Mesenchymal stem cell (in vitro differentiated cells and primary cell): ENCODE measurements at regions not wholly inside any gene's neighbourhood (a gene's known extent, or its start where the extent isn't known, plus 50 kb on each side); places are given as distances from the start of the nearest gene placed in this dataset.

ENCODE experiments used
- DNase-seq: peaks from one replicate; pipeline ENCODE4 v3.0.0-alpha.2; 2013
- H2AFZ ChIP-seq: one replicate; pipeline ENCODE4 v1.6.1; 2013; ENCODE audit warnings: low read depth, mild to moderate bottlenecking, control low read depth, inconsistent platforms, low read length, moderate library complexity
- H2AK5ac ChIP-seq: 2 replicates; pipeline ENCODE4 v1.6.1; 2013; ENCODE audit warnings: low read length, moderate library complexity, mild to moderate bottlenecking, inconsistent platforms; ENCODE audit not compliant: severe bottlenecking
- H2BK120ac ChIP-seq: one replicate; pipeline ENCODE4 v1.6.1; 2013; ENCODE audit warnings: low read depth, mild to moderate bottlenecking, inconsistent platforms, low read length, moderate library complexity
- H2BK12ac ChIP-seq, 2 experiments: one replicate each; pipeline ENCODE4 v1.6.1; 2013; ENCODE audit warnings: inconsistent platforms in 2 of 2, low read length in 2 of 2, mild to moderate bottlenecking in 2 of 2, moderate library complexity in 2 of 2, control low read depth in 1 of 2
- H2BK15ac ChIP-seq: one replicate; pipeline ENCODE4 v1.6.1; 2013; ENCODE audit warnings: mild to moderate bottlenecking, low read depth, inconsistent platforms; ENCODE audit not compliant: poor library complexity, severe bottlenecking
- H2BK5ac ChIP-seq: 2 replicates; pipeline ENCODE4 v1.6.1; 2013; ENCODE audit warnings: low read depth, mild to moderate bottlenecking, low read length, control low read depth, inconsistent platforms; ENCODE audit not compliant: poor library complexity, severe bottlenecking
- H3K14ac ChIP-seq, 2 experiments: one replicate each; pipeline ENCODE4 v1.6.1; 2013; ENCODE audit warnings: inconsistent platforms in 2 of 2, low read length in 2 of 2, control low read depth in 1 of 2, mild to moderate bottlenecking in 1 of 2, moderate library complexity in 1 of 2
- H3K18ac ChIP-seq, 2 experiments: one replicate each; pipeline ENCODE4 v1.6.1; 2013; ENCODE audit warnings: inconsistent platforms in 2 of 2, low read length in 2 of 2, control low read depth in 1 of 2, low read depth in 1 of 2, mild to moderate bottlenecking in 1 of 2
- H3K23ac ChIP-seq, 2 experiments: one replicate each; pipeline ENCODE4 v1.6.1; 2013; ENCODE audit warnings: inconsistent platforms in 2 of 2, low read length in 2 of 2, mild to moderate bottlenecking in 2 of 2, moderate library complexity in 2 of 2, control low read depth in 1 of 2
- H3K27ac ChIP-seq: 2 replicates; pipeline ENCODE4 v1.5.1; 2013; ENCODE audit warnings: mild to moderate bottlenecking, moderate library complexity, low read length, control low read depth, inconsistent platforms; ENCODE audit not compliant: poor library complexity, severe bottlenecking
- H3K27me3 ChIP-seq, 2 experiments: 2 replicates each; pipeline versions ENCODE4 v1.6.1 to v1.7.0; 2013; ENCODE audit warnings: low read length in 2 of 2, mild to moderate bottlenecking in 2 of 2, moderate library complexity in 2 of 2, control low read depth in 1 of 2, inconsistent platforms in 1 of 2; ENCODE audit not compliant: control insufficient read depth in 1 of 2, insufficient read depth in 1 of 2
- H3K36me3 ChIP-seq, 2 experiments: 2 replicates each; pipeline versions ENCODE4 v1.6.1 to v1.7.0; 2013; ENCODE audit warnings: low read length in 2 of 2, control low read depth in 1 of 2, inconsistent platforms in 1 of 2, low read depth in 1 of 2, mild to moderate bottlenecking in 1 of 2; ENCODE audit not compliant: insufficient read depth in 2 of 2, control insufficient read depth in 1 of 2
- H3K4ac ChIP-seq, 2 experiments: one replicate each; pipeline ENCODE4 v1.6.1; 2013; ENCODE audit warnings: inconsistent platforms in 2 of 2, low read length in 2 of 2, mild to moderate bottlenecking in 2 of 2, moderate library complexity in 2 of 2, control low read depth in 1 of 2, low read depth in 1 of 2
- H3K4me1 ChIP-seq: 2 replicates; pipeline ENCODE4 v1.6.1; 2013; ENCODE audit warnings: low read depth, low read length, control low read depth; ENCODE audit not compliant: control insufficient read depth, insufficient read depth
- H3K4me2 ChIP-seq: 2 replicates; pipeline ENCODE4 v1.6.1; 2013; ENCODE audit warnings: low read length, mild to moderate bottlenecking, inconsistent platforms; ENCODE audit not compliant: poor library complexity, severe bottlenecking
- H3K4me3 ChIP-seq, 2 experiments: 2 replicates each; pipeline versions ENCODE4 v1.5.1 to v1.7.0; 2013; ENCODE audit warnings: low read length in 2 of 2, mild to moderate bottlenecking in 2 of 2, control low read depth in 1 of 2, low read depth in 1 of 2; ENCODE audit not compliant: insufficient read depth in 1 of 2
- H3K79me1 ChIP-seq: replicated peaks from 2 replicates; pipeline ENCODE4 v1.6.1; 2013; ENCODE audit warnings: mild to moderate bottlenecking, control low read depth, low read length, inconsistent platforms; ENCODE audit not compliant: poor library complexity, severe bottlenecking
- H3K9ac ChIP-seq: 2 replicates; pipeline ENCODE4 v1.7.0; 2013; ENCODE audit warnings: mild to moderate bottlenecking, low read length, moderate library complexity
- H3K9me3 ChIP-seq: 2 replicates; pipeline ENCODE4 v1.7.0; 2013; ENCODE audit warnings: mild to moderate bottlenecking, low read length; ENCODE audit not compliant: control insufficient read depth
- H4K8ac ChIP-seq: one replicate; pipeline ENCODE4 v1.6.1; 2013; ENCODE audit warnings: inconsistent platforms, mild to moderate bottlenecking, low read length, moderate library complexity
- H4K91ac ChIP-seq: one replicate; pipeline ENCODE4 v1.6.1; 2013; ENCODE audit warnings: mild to moderate bottlenecking, low read length, inconsistent platforms
- WGBS: methylation state at CpG from one replicate; pipeline ENCODE4 v1.1.7; 2013; ENCODE audit warnings: mixed read lengths; 5-methylcytosine and 5-hydroxymethylcytosine counted together

DNA sequence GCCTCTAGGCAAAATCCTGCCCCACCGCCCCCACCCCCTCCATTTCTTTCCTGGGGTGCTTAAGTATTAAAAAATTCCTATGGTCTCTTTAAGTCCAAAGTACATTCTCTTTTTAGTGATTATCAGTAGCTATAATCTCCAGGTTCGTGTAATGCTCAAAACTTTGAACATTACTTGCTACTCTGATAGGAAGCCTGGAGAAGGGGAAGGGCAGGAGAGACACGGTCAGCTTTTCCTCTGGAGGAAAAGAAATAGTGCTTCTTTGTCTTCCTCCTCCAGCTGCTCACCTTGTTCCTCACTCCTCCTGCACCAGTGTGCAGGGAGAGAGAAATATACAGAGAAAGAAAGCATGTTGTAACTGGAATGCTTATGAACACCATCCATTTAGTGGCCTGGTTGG lies 80.4 kb downstream of the PPP1R2C start:
- no peaks in the 10 kb centered on the region for H3K79me1 ChIP-seq
- no peaks in the 10 kb centered on the region for H3K9me3 ChIP-seq
- no peak overlapping the region for H3K23ac ChIP-seq
- no peak overlapping the region for H4K8ac ChIP-seq
- H2AFZ ChIP-seq = no peak overlapping the region
- no peaks in the 10 kb centered on the region for H3K36me3 ChIP-seq
- no peak overlapping the region for H3K27ac ChIP-seq
- no peak overlapping the region for H3K14ac ChIP-seq
- H2BK120ac ChIP-seq = no peak overlapping the region
- H3K4me1 ChIP-seq = no peaks in the 10 kb centered on the region
- H3K9ac ChIP-seq = no peak overlapping the region
- no peak for DNase-seq
- no peak overlapping the region for H2BK15ac ChIP-seq
- no peaks in the 10 kb centered on the region for H3K27me3 ChIP-seq
- H3K4me3 ChIP-seq = no peak overlapping the region
- no peak overlapping the region for H3K4me2 ChIP-seq
- no peak overlapping the region for H2BK5ac ChIP-seq
- H3K4ac ChIP-seq = no peak overlapping the region
- WGBS = no CpG with 5 or more reads among the region's 3 CpGs
- no peak overlapping the region for H3K18ac ChIP-seq
- H2AK5ac ChIP-seq = no peak overlapping the region
- no peak overlapping the region for H2BK12ac ChIP-seq
- no peak overlapping the region for H4K91ac ChIP-seq

DNA sequence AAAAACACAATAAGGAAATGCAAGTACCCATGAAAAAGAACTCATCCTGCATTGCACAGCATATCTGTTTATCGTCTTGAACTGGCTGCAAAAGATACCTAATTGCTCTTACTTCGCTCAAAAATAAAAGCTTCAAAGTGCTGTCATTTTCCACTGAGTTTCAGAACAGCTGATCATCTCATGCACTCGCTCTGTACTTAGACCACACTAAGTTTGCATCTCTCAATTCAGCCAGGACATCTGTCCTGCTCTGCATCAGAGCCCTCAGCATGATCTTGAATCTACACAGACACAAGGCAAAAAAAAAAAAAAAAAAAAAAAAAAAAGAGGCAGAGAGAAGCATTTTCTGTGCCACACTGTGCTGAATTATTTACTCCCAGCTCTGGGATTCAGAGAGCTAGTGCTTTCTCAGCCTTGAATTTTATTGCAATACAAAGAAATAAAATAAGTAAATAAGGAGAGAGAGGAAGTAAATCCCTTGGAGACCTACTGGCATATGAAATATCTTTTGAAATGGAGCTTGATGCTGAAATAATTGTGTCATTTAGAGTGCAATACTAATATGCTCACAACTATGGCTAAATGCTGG lies 81.3 kb downstream of the PPP1R2C start:
- Histone ChIP-seq H3K14ac (no peak overlapping the region), H3K9me3 (no peaks in the 10 kb centered on the region), H3K4me2 (no peak overlapping the region), H3K27me3 (no peaks in the 10 kb centered on the region), H2BK5ac (no peak overlapping the region), H3K27ac (no peak overlapping the region), H2AFZ (no peak overlapping the region), H3K4me1 (no peaks in the 10 kb centered on the region), H4K91ac (no peak overlapping the region), H3K4ac (no peak overlapping the region), H3K23ac (no peak overlapping the region), H2BK15ac (no peak overlapping the region), H3K79me1 (no peaks in the 10 kb centered on the region), H2BK12ac (no peak overlapping the region), H3K36me3 (no peaks in the 10 kb centered on the region), H3K9ac (no peak overlapping the region), H3K4me3 (no peak overlapping the region), H4K8ac (no peak overlapping the region), H2AK5ac (no peak overlapping the region), H3K18ac (no peak overlapping the region), H2BK120ac (no peak overlapping the region)
- WGBS = 80% methylated on average over 2 of the region's 3 CpGs
- no peak for DNase-seq

DNA sequence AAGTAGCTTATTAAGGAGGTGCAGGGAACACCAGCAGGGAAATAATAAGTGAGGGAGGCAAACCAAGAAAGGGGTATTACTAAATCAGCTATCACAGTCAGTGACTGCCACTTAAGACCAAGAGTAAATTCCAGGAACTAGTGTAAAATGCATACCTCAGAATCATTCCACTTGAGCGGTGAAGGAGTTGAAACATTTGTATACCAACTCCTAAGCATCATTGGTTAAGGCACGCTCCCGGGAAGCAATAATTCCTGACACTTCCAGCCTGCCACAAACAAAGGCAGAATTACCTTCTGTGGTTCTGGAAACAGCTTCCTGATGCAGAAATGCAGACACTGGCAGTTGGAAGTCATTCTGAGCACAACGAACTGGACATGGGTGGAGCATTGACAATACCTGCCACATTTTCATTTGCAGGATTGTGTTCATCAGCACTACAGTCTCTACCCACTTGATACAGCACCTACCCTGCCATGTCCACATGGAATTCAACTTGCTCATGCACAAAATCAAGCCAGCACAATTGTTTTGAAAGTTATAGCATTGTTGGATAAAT lies 82.1 kb downstream of the PPP1R2C start:
- no peaks in the 10 kb centered on the region for H3K9me3 ChIP-seq
- no peak overlapping the region for H2BK5ac ChIP-seq
- H3K27me3 ChIP-seq = no peaks in the 10 kb centered on the region
- H3K4me2 ChIP-seq = no peak overlapping the region
- no peak overlapping the region for H3K27ac ChIP-seq
- H2BK12ac ChIP-seq = no peak overlapping the region
- no peak overlapping the region for H4K91ac ChIP-seq
- no peak overlapping the region for H3K23ac ChIP-seq
- no peak overlapping the region for H4K8ac ChIP-seq
- no peaks in the 10 kb centered on the region for H3K79me1 ChIP-seq
- H2AK5ac ChIP-seq = no peak overlapping the region
- H3K4ac ChIP-seq = no peak overlapping the region
- no peak overlapping the region for H2BK120ac ChIP-seq
- H3K14ac ChIP-seq = no peak overlapping the region
- H3K18ac ChIP-seq = no peak overlapping the region
- no peak overlapping the region for H3K9ac ChIP-seq
- 17% methylated on average over 4 of the region's 4 CpGs for WGBS
- no peak for DNase-seq
- no peak overlapping the region for H3K4me3 ChIP-seq
- H2BK15ac ChIP-seq = no peak overlapping the region
- H2AFZ ChIP-seq = no peak overlapping the region
- H3K36me3 ChIP-seq = no peaks in the 10 kb centered on the region
- H3K4me1 ChIP-seq = no peaks in the 10 kb centered on the region

DNA sequence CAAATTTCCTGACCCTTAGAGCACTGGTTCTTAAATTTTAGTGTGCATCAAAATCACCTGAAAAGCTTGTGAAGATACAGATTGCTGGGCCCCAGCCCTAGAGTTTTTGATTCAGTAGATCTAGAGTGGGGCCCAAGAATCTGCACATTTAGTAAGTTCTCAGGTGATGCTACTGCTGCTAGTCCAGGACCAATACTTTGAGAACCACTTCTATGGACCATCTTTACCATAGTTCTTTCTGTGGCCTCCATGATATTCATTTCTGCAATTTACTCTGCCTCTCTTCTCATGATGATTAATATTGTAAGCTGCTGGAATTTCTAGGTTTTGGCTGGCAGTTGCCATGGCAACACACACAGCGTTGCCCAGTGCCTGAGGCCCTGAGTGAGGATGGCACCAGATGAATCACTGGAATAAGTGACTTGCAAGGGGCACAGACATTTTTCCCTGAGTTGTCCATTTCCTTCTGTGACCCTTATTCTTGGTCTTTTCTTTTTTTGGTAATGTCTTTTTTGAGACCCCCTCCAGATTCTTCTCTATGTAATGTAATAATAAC lies 83.6 kb downstream of the PPP1R2C start:
- no peak overlapping the region for H2AK5ac ChIP-seq
- no peak overlapping the region for H3K14ac ChIP-seq
- no peak overlapping the region for H3K23ac ChIP-seq
- H3K27ac ChIP-seq = no peak overlapping the region
- no peak overlapping the region for H3K4me3 ChIP-seq
- no peaks in the 10 kb centered on the region for H3K27me3 ChIP-seq
- H4K8ac ChIP-seq = no peak overlapping the region
- H3K4me2 ChIP-seq = no peak overlapping the region
- no peaks in the 10 kb centered on the region for H3K79me1 ChIP-seq
- DNase-seq = no peak
- H3K18ac ChIP-seq = no peak overlapping the region
- H3K4me1 ChIP-seq = no peaks in the 10 kb centered on the region
- WGBS = 85% methylated on average over 1 of the region's 1 CpG
- no peaks in the 10 kb centered on the region for H3K9me3 ChIP-seq
- no peak overlapping the region for H2BK5ac ChIP-seq
- H3K36me3 ChIP-seq = no peaks in the 10 kb centered on the region
- H2BK120ac ChIP-seq = no peak overlapping the region
- H2BK15ac ChIP-seq = no peak overlapping the region
- H4K91ac ChIP-seq = no peak overlapping the region
- H2AFZ ChIP-seq = no peak overlapping the region
- no peak overlapping the region for H3K4ac ChIP-seq
- H3K9ac ChIP-seq = no peak overlapping the region
- no peak overlapping the region for H2BK12ac ChIP-seq
